Tibial nerve (tissue), 4 donors: ENCODE measurements at regions not wholly inside any gene's neighbourhood (a gene's known extent, or its start where the extent isn't known, plus 50 kb on each side); places are given as distances from the start of the nearest gene placed in this dataset.

Source experiments
- DNase-seq, 2 donors: peaks; one replicate each; pipeline ENCODE4 v3.0.0-alpha.2; 2019; ENCODE audit warnings: low spot score in 2 of 2
- H3K27ac ChIP-seq, 4 donors: fragments of 200-600 bp; sonication (generic) in 3 of 4; one replicate each; pipeline ENCODE4 v1.5.1; 2017 to 2019; ENCODE audit warnings: mild to moderate bottlenecking in 1 of 4
- H3K27me3 ChIP-seq, 2 donors: fragments of 200-600 bp; sonication (generic) in 1 of 2; one replicate each; pipeline versions ENCODE4 v1.5.1 to v1.6.0; 2017 to 2019
- H3K36me3 ChIP-seq, 3 donors: fragments of 200-600 bp; sonication (generic); one replicate each; pipeline ENCODE4 v1.5.1; 2018 to 2019
- H3K4me1 ChIP-seq, 4 donors: fragments of 200-600 bp; sonication (generic) in 3 of 4; one replicate each; pipeline ENCODE4 v1.5.1; 2017 to 2019
- H3K4me3 ChIP-seq, 4 donors: fragments of 200-600 bp; sonication (generic) in 3 of 4; one replicate each; pipeline ENCODE4 v1.5.1; 2017 to 2019; ENCODE audit warnings: mild to moderate bottlenecking in 1 of 4, moderate library complexity in 1 of 4
- H3K9me3 ChIP-seq, 4 donors: fragments of 200-600 bp; sonication (generic) in 3 of 4; one replicate each; pipeline ENCODE4 v1.5.1; 2017 to 2019
- EP300 ChIP-seq, 2 donors: sonication (generic); formaldehyde crosslinking; IDR thresholded peaks; one replicate each; pipeline ENCODE4 v1.6.1; 2017; ENCODE audit warnings: antibody characterized with exemption in 2 of 2, mild to moderate bottlenecking in 1 of 2
- POLR2A ChIP-seq, 2 donors: fragments of 450-650 bp; IDR thresholded peaks; one replicate each; pipeline ENCODE4 v1.6.1; 2017; ENCODE audit warnings: antibody characterized with exemption in 2 of 2, mild to moderate bottlenecking in 2 of 2, moderate library complexity in 2 of 2
- WGBS, 2 donors: methylation state at CpG; one replicate each; pipeline ENCODE4 v1.1.5; 2018; 5-methylcytosine and 5-hydroxymethylcytosine counted together
- TF ChIP-seq, protein P1 (sequence below), 5 experiments: fragments of 200-600 bp in 3 of 5; fragments of 450-650 bp in 2 of 5; sonication (generic) in 3 of 5; IDR thresholded peaks; one replicate each; pipeline ENCODE4 v1.5.1; 2016 to 2019; ENCODE audit warnings: antibody characterized with exemption in 5 of 5, mild to moderate bottlenecking in 3 of 5, moderate library complexity in 2 of 5

DNA sequence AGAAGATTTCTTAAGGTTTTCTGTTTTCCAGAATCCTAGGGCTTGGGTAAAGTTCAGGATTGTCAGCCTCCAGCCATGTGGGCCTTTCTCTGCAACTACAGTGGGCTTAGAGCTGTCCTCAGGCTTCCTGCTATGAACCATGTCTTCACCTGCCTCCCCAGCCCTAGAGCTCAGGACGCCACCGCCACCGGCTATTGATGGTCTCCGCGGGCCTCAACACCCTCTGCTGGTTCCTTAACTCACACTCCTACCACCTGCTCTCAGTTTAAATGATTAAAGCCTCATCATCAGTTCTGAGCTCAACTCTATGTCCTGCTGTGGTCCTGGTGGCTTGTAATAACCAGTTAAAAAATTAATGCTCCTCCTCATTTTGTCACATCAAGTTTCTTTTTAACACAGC lies 221.0 kb downstream of the EFNB2 start:
- whole genome bisulfite sequencing, 2 donors, result 74 to 77% methylated on average over 5 of the region's 5 CpGs
- no peak for DNase-seq
- Histone ChIP-seq H3K27ac (no peak overlapping the region), H3K9me3 (no peaks in the 10 kb centered on the region), H3K27me3 (no peaks in the 10 kb centered on the region), H3K4me3 (no peak overlapping the region), H3K4me1 (no peaks in the 10 kb centered on the region), H3K36me3 (no peaks in the 10 kb centered on the region)
- TF ChIP-seq EP300 (IDR thresholded peaks at IDR 0.05) (no peak), POLR2A (IDR thresholded peaks at IDR 0.05) (no peak)
- TF ChIP-seq, protein P1, sequence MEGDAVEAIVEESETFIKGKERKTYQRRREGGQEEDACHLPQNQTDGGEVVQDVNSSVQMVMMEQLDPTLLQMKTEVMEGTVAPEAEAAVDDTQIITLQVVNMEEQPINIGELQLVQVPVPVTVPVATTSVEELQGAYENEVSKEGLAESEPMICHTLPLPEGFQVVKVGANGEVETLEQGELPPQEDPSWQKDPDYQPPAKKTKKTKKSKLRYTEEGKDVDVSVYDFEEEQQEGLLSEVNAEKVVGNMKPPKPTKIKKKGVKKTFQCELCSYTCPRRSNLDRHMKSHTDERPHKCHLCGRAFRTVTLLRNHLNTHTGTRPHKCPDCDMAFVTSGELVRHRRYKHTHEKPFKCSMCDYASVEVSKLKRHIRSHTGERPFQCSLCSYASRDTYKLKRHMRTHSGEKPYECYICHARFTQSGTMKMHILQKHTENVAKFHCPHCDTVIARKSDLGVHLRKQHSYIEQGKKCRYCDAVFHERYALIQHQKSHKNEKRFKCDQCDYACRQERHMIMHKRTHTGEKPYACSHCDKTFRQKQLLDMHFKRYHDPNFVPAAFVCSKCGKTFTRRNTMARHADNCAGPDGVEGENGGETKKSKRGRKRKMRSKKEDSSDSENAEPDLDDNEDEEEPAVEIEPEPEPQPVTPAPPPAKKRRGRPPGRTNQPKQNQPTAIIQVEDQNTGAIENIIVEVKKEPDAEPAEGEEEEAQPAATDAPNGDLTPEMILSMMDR (IDR thresholded peaks at IDR 0.05), result no peak

DNA sequence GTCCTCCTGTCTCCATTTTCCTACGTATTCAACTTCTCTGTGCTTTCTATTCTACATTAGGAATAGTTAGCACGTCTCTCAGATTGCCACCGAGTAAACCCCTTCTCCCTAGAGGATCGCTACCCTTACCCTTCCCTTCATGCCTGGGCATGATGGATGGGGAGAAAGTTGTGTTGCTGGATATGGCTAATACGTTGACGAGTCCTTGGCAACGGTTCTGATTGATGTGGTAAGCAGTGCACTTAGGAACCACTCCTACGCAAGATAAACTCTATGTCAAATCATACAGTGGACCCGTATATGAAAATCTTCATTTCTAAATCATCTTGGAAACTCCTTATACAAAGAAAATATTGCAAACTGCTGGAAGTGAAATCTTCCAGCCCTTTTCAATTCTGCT lies 224.5 kb downstream of the EFNB2 start:
- WGBS, 2 donors, result 88 to 91% methylated on average over 9 of the region's 9 CpGs
- no peak for DNase-seq
- TF ChIP-seq EP300 (IDR thresholded peaks at IDR 0.05) (no peak), POLR2A (IDR thresholded peaks at IDR 0.05) (no peak)
- TF ChIP-seq, protein P1 (IDR thresholded peaks at IDR 0.05), result no peak

DNA sequence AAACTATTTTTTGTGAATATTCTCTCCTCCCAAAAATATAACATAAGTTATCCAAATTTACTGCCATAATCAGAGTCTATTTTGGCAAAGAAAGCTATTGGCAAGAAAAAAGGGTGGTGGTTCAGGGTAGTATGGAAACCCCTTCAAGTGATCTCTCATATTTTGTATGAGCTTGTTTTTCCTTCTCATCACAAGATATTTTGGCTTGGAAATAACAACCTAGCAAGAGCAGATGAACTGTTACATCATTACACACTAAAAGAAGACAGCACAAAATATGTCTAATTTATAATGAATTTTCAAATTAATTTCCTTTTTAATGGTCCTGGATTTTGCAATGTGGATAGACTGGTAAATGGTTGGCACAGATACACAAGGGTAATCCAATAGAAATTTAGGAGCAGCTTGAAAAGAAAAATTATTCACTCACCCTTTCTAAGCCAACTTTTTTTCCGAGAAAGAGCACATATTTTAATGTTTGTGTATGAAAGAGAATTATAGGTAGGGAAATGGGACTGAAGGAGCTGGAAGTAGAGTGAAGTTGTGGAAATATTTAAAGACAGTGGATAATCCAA lies 225.1 kb downstream of the EFNB2 start:
- H3K9me3 ChIP-seq, result peaks cover 0 to 7% (median 0%) of the 10 kb centered on the region in 4 donors
- TF ChIP-seq, protein P1 (IDR thresholded peaks at IDR 0.05), result no peak
- TF ChIP-seq EP300 (IDR thresholded peaks at IDR 0.05), result no peak
- TF ChIP-seq POLR2A (IDR thresholded peaks at IDR 0.05), result no peak
- 79 to 89% methylated on average over 1 of the region's 1 CpG for WGBS, 2 donors

More for the DNA sequence above, 224.5 kb downstream of the EFNB2 start:
- no peaks in the 10 kb centered on the region for H3K4me1 ChIP-seq
- H3K4me3 ChIP-seq, result no peak overlapping the region
- H3K36me3 ChIP-seq, result no peaks in the 10 kb centered on the region
- H3K27ac ChIP-seq, result no peak overlapping the region
- H3K27me3 ChIP-seq, result no peaks in the 10 kb centered on the region
- peaks cover 0 to 7% (median 0%) of the 10 kb centered on the region in 4 donors for H3K9me3 ChIP-seq

DNA sequence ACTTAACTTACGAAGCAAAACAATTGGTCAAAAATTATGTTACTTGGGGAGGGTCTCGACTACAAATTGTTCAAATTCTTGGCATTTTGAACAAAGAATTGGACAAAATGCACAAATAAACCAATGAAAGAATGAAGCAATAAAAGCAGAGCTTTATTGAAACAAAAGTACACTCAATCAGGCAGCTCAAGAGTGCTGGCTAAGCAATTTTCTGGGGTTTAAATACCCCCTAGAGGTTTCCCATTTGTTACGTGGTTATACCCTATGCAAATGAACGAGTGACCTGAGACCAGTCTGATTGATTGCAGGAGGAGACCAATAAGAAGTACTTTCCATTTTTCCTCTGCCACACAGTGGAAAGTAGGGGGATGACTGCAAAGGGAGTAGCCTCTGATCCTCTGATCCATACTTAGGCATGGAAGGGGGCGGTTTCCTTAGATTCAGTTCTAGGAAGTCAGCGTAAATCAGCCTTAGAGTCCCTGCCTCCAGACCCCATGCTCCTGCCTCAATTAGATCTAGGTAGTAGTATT lies 228.6 kb downstream of the EFNB2 start:
- no peaks in the 10 kb centered on the region for H3K27me3 ChIP-seq
- no peak for DNase-seq
- WGBS, 2 donors, result 73 to 81% methylated on average over 6 of the region's 6 CpGs
- H3K4me1 ChIP-seq, result no peaks in the 10 kb centered on the region
- H3K9me3 ChIP-seq, result peaks cover 0 to 13% (median 0%) of the 10 kb centered on the region in 4 donors
- no peaks in the 10 kb centered on the region for H3K36me3 ChIP-seq
- no peak overlapping the region for H3K4me3 ChIP-seq
- H3K27ac ChIP-seq, result no peak overlapping the region
- TF ChIP-seq POLR2A (IDR thresholded peaks at IDR 0.05) (no peak), EP300 (IDR thresholded peaks at IDR 0.05) (no peak)
- TF ChIP-seq, protein P1 (IDR thresholded peaks at IDR 0.05), result no peak

More for the DNA sequence above, 225.1 kb downstream of the EFNB2 start:
- Histone ChIP-seq H3K27me3 (no peaks in the 10 kb centered on the region), H3K4me1 (no peaks in the 10 kb centered on the region), H3K27ac (no peak overlapping the region), H3K36me3 (no peaks in the 10 kb centered on the region), H3K4me3 (no peak overlapping the region)
- no peak for DNase-seq

DNA sequence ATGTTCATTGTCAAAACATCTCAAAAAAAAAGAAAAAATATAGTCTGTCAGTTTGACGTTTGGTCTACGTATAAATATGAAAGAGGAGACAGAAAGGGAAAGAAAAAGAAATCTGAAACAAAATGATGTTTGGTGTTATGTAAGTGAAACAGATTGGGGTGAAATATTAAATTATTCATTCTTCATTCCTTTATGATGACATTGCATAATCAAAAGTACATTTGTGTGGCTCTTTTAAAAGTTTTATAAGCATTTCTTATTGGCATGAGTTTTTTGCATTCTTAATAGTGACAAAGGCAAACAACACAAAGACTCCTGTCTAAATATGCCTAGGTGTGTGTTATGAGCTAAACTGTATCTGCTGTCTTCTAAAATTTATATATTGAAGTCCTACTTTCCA lies 232.6 kb downstream of the EFNB2 start:
- no peaks in the 10 kb centered on the region for H3K27me3 ChIP-seq
- WGBS, 2 donors, result 69 to 76% methylated on average over 2 of the region's 2 CpGs
- H3K9me3 ChIP-seq, result peaks cover 0 to 9% (median 0%) of the 10 kb centered on the region in 4 donors
- H3K4me3 ChIP-seq, result no peak overlapping the region
- no peak overlapping the region for H3K27ac ChIP-seq
- no peaks in the 10 kb centered on the region for H3K36me3 ChIP-seq
- no peak for DNase-seq
- no peaks in the 10 kb centered on the region for H3K4me1 ChIP-seq
- TF ChIP-seq POLR2A (IDR thresholded peaks at IDR 0.05), result no peak
- no peak for TF ChIP-seq EP300 (IDR thresholded peaks at IDR 0.05)
- TF ChIP-seq, protein P1 (IDR thresholded peaks at IDR 0.05), result no peak
